ENCODE measurements at regions not wholly inside any gene's neighbourhood (a gene's known extent, or its start where the extent isn't known, plus 50 kb on each side); places are given as distances from the start of the nearest gene placed in this dataset.

GRCh38 chr5:3489239-3489843 is 106.3 kb upstream of the IRX1 start:
- H3K36me3 ChIP-seq (ENCODE audit: control insufficient read depth in 1 of 2, insufficient read depth in 2 of 2, low read length in 2 of 2), result no peaks in the 10 kb centered on the region
- DNase-seq (ENCODE audit: low read depth, low spot score), result no peak
- RAD21 ChIA-PET (ENCODE audit: low non-redundant PET in 1 of 2, low total read pairs in 2 of 2, uncharacterized antibody in 2 of 2, unreplicated experiment in 2 of 2), result no interaction called here
- no peak overlapping the region for H3K4me3 ChIP-seq (replicated peaks in 1 of 2; ENCODE audit: low read depth in 1 of 2, low read length in 2 of 2)
- no peak for ATAC-seq
- no peaks in the 10 kb centered on the region for H4K20me1 ChIP-seq (ENCODE audit: insufficient read depth)
- H3K9me2 ChIP-seq (ENCODE audit: insufficient read depth), result no peaks in the 10 kb centered on the region
- H3K79me2 ChIP-seq (ENCODE audit: insufficient read depth, low read length), result no peaks in the 10 kb centered on the region
- H3K27me3 ChIP-seq (ENCODE audit: insufficient read depth, low read length), result no peaks in the 10 kb centered on the region
- no peak overlapping the region for H3K9ac ChIP-seq (ENCODE audit: low read length)
- CTCF ChIA-PET, result no interaction called here
- H3K4me2 ChIP-seq (ENCODE audit: low read length), result no peak overlapping the region
- peaks cover 8 to 12% of the 10 kb centered on the region in 2 experiments; a peak in 2 of 4 replicates for H3K9me3 ChIP-seq (ENCODE audit: control insufficient read depth in 1 of 2, insufficient read depth in 1 of 2, low read depth in 1 of 2, low read length in 2 of 2)
- TF ChIP-seq YY1 (IDR thresholded peaks at IDR 0.05; ENCODE audit: extremely low read depth, insufficient replicate concordance, low read depth, low read length), result no peak
- TF ChIP-seq ZFX (IDR thresholded peaks at IDR 0.05), result no peak
- no peak for TF ChIP-seq ZNF274 (IDR thresholded peaks at IDR 0.05; ENCODE audit: low read depth, low read length)
- no peak for TF ChIP-seq SRF (IDR thresholded peaks at IDR 0.05; ENCODE audit: low read depth)
- TF ChIP-seq POLR2AphosphoS5 (IDR thresholded peaks at IDR 0.05; ENCODE audit: low read depth, low read length), result no peak
- TF ChIP-seq TCF7L2 (IDR thresholded peaks at IDR 0.05; ENCODE audit: borderline replicate concordance, extremely low read depth, insufficient read depth, insufficient read length), result no peak
- no peak for TF ChIP-seq SIN3A (IDR thresholded peaks at IDR 0.05; ENCODE audit: low read depth)
- TF ChIP-seq SP1 (IDR thresholded peaks at IDR 0.05; ENCODE audit: low read depth), result no peak
- TF ChIP-seq JUND (IDR thresholded peaks at IDR 0.05), result no peak
- TF ChIP-seq REST (IDR thresholded peaks at IDR 0.05; ENCODE audit: low read depth), result no peak
- intact Hi-C loops (cut with micrococcal nuclease), result no loop called here
- no peak overlapping the region for H3K27ac ChIP-seq (ENCODE audit: low read depth, low read length)
- H3K4me1 ChIP-seq (ENCODE audit: control insufficient read depth in 1 of 2, insufficient read depth in 2 of 2, low read length in 2 of 2), result no peaks in the 10 kb centered on the region
- no peak overlapping the region for H2AFZ ChIP-seq (ENCODE audit: low read depth, low read length, poor library complexity, severe bottlenecking)
- no TSS peak for BruUV-seq (replicated peaks)
- POLR2A ChIA-PET, result no interaction called here
